ENCODE measurements at regions not wholly inside any gene's neighbourhood (a gene's known extent, or its start where the extent isn't known, plus 50 kb on each side); places are given as distances from the start of the nearest gene placed in this dataset.

- Histone ChIP-seq H3K27ac (ENCODE audit: low read depth) (no peak overlapping the region), H3F3A (replicated peaks; ENCODE audit: low read depth) (no peaks in the 10 kb centered on the region), H3K4me3 (no peak overlapping the region), H3K4me1 (ENCODE audit: insufficient read depth) (peaks cover 3% of the 10 kb centered on the region; the same call in 1 of the 2 replicates), H3K9me2 (ENCODE audit: insufficient read depth) (no peaks in the 10 kb centered on the region), H3K79me2 (replicated peaks; ENCODE audit: insufficient read depth) (no peaks in the 10 kb centered on the region), H2AFZ (no peak overlapping the region), H3K27me3 (ENCODE audit: insufficient read depth) (no peaks in the 10 kb centered on the region), H4K20me1 (replicated peaks; ENCODE audit: insufficient read depth) (no peaks in the 10 kb centered on the region), H3K36me3 (ENCODE audit: insufficient read depth) (peaks cover 4% of the 10 kb centered on the region; the same call in 1 of the 2 replicates), H3K4me2 (no peak overlapping the region)
- Mint-ChIP-seq H3K36me3 (ENCODE audit: low read depth) (no peaks in the 10 kb centered on the region), H3K9me3 (no peaks in the 10 kb centered on the region; the same call in 1 of the 3 replicates), H3K4me1 (peaks cover 8% of the 10 kb centered on the region; the same call in 2 of the 3 replicates), H3K4me3 (no peak overlapping the region), H3K27ac (no peak overlapping the region), H3K27me3 (ENCODE audit: insufficient read depth, low read depth, poor library complexity) (no peaks in the 10 kb centered on the region)
- ATAC-seq (no peak), DNase-seq (ENCODE audit: low spot score) (no peak)
- TF ChIP-seq ZNF331 (CRISPR knock-in tag; IDR thresholded peaks at IDR 0.05; ENCODE audit: low read depth): no peak
- TF ChIP-seq EZH2phosphoT487 (IDR thresholded peaks at IDR 0.05; ENCODE audit: unreplicated experiment): no peak
- TF ChIP-seq NANOG (IDR thresholded peaks at IDR 0.05; ENCODE audit: borderline replicate concordance): no peak
- TF ChIP-seq ETS1 (IDR thresholded peaks at IDR 0.05): no peak
- TF ChIP-seq CTCF (conservative IDR thresholded peaks at IDR 0.05; ENCODE audit: low read depth in 2 of 2): no peak
- TF ChIP-seq JUNB (IDR thresholded peaks at IDR 0.05; ENCODE audit: unreplicated experiment): no peak
- TF ChIP-seq REST (IDR thresholded peaks at IDR 0.05; ENCODE audit: unreplicated experiment): no peak
- TF ChIP-seq ZNF114 (CRISPR knock-in tag; IDR thresholded peaks at IDR 0.05): no peak
These were observed 1597.1 kb upstream of the MIR17HG start for GRCh38 chr13:89750371-89750770.

- H3K27me3 Mint-ChIP-seq (ENCODE audit: insufficient read depth, low read depth, poor library complexity): peaks cover 1% of the 10 kb centered on the region
- no peak overlapping the region for H3K4me3 ChIP-seq
- no peak overlapping the region for H3K27ac Mint-ChIP-seq
- no peaks in the 10 kb centered on the region for H3K9me2 ChIP-seq (ENCODE audit: insufficient read depth)
- peaks cover 11% of the 10 kb centered on the region for H3K9me3 Mint-ChIP-seq
- no peaks in the 10 kb centered on the region for H3K79me2 ChIP-seq (replicated peaks; ENCODE audit: insufficient read depth)
- H3K36me3 ChIP-seq (ENCODE audit: insufficient read depth): peaks cover 15% of the 10 kb centered on the region
- DNase-seq (ENCODE audit: low spot score) (no peak), ATAC-seq (no peak)
- H3K4me1 Mint-ChIP-seq: peaks cover 2% of the 10 kb centered on the region; the same call in 2 of the 3 replicates
- no peak overlapping the region for H3K4me3 Mint-ChIP-seq
- H3F3A ChIP-seq (replicated peaks; ENCODE audit: low read depth): no peaks in the 10 kb centered on the region
- H3K36me3 Mint-ChIP-seq (ENCODE audit: low read depth): peaks cover 11% of the 10 kb centered on the region; the same call in 2 of the 3 replicates
- H3K27ac ChIP-seq (ENCODE audit: low read depth): no peak overlapping the region
- H3K4me2 ChIP-seq: no peak overlapping the region
- H2AFZ ChIP-seq: 0 out of 2 replicates have a peak overlapping the region, but pooled peaks have one; percentile 8
- no peaks in the 10 kb centered on the region for H3K4me1 ChIP-seq (ENCODE audit: insufficient read depth)
- H3K27me3 ChIP-seq (ENCODE audit: insufficient read depth): no peaks in the 10 kb centered on the region
- H4K20me1 ChIP-seq (replicated peaks; ENCODE audit: insufficient read depth): no peaks in the 10 kb centered on the region
- TF ChIP-seq ZNF462 (CRISPR knock-in tag; IDR thresholded peaks at IDR 0.05): no peak
- no peak for TF ChIP-seq EZH2phosphoT487 (IDR thresholded peaks at IDR 0.05; ENCODE audit: unreplicated experiment)
- TF ChIP-seq ZNF331 (CRISPR knock-in tag; IDR thresholded peaks at IDR 0.05; ENCODE audit: low read depth): no peak
These were observed 1596.0 kb upstream of the MIR17HG start for GRCh38 chr13:89751432-89751930.

Measured in GM23338 (cell line).